A549 (cell line): ENCODE measurements at regions not wholly inside any gene's neighbourhood (a gene's known extent, or its start where the extent isn't known, plus 50 kb on each side); places are given as distances from the start of the nearest gene placed in this dataset.
A peak's percentile ranks its signal among the peaks of the same experiment; 100 is the strongest.

Experiments used
- ATAC-seq, 2 experiments: fragments of 200-7000 bp in 1 of 2; fragments of >200 bp in 1 of 2; cut with Nextera tagmentation in 1 of 2; cut with Tn5 transposase in 1 of 2; 3 replicates each; pipeline versions ENCODE4 v1.8.0 to v1.9.1; 2018 to 2020; ENCODE audit warnings: mild to moderate bottlenecking in 1 of 2, moderate library complexity in 1 of 2
- CTCF ChIA-PET: fragments of 300-600 bp; sonication (Branson Sonifier 250); formaldehyde crosslinking; extraction: SDS; loops from one replicate; lab custom pipeline; 2021; ENCODE audit warnings: antibody characterized with exemption, inconsistent platforms; lab: Yijun Ruan, JAX
- POLR2A ChIA-PET: fragments of 350-600 bp; formaldehyde crosslinking; extraction: SDS; loops from one replicate; lab custom pipeline; 2021; ENCODE audit warnings: antibody characterized with exemption, inconsistent platforms; lab: Yijun Ruan, JAX
- DNase-seq, 2 experiments: peaks; one replicate each; pipeline versions ENCODE4 v3.0.0 to v3.0.0-alpha.2; 2011 to 2016; ENCODE audit warnings: low read depth in 1 of 2, low spot score in 1 of 2
- FAIRE-seq: peaks from 2 replicates; lab custom pipeline; 2011; peaks lifted over from hg19 to GRCh38; lab: Jason Lieb, UNC
- H3K27ac ChIP-seq, 2 experiments: fragments of >200 bp; sonication (Bioruptor Twin); formaldehyde crosslinking; 3 replicates each; pipeline ENCODE4 v1.5.1; 2016 to 2017
- H3K4me1 ChIP-seq: fragments of >200 bp; sonication (Bioruptor Twin); formaldehyde crosslinking; 3 replicates; pipeline ENCODE4 v1.6.1; 2016
- H3K4me2 ChIP-seq: fragments of >200 bp; sonication (Bioruptor Twin); formaldehyde crosslinking; 3 replicates; pipeline ENCODE4 v1.6.1; 2016
- H3K4me3 ChIP-seq: fragments of >200 bp; sonication (Bioruptor Twin); formaldehyde crosslinking; 3 replicates; pipeline ENCODE4 v1.5.1; 2016
- H3K9me3 ChIP-seq: fragments of >200 bp; sonication (Bioruptor Twin); formaldehyde crosslinking; 3 replicates; pipeline ENCODE4 v1.6.1; 2016
- CBX8 ChIP-seq: fragments of 200-600 bp; sonication (generic); IDR thresholded peaks from 2 replicates; pipeline ENCODE4 v1.6.1; 2016
- CHD4 ChIP-seq: fragments of 200-600 bp; sonication (generic); IDR thresholded peaks from 2 replicates; pipeline ENCODE4 v1.6.1; 2016; ENCODE audit warnings: antibody characterized with exemption, mild to moderate bottlenecking, borderline replicate concordance
- EP300 ChIP-seq, 2 experiments: fragments of >200 bp; sonication (Bioruptor Twin); formaldehyde crosslinking; IDR thresholded peaks; 2 replicates in 1 of 2; 3 replicates in 1 of 2; pipeline ENCODE4 v1.6.1; 2016 to 2017
- FOSL2 ChIP-seq, 2 experiments: fragments of 450-650 bp in 1 of 2; fragments of >200 bp in 1 of 2; sonication (Bioruptor Twin) in 1 of 2; formaldehyde crosslinking; IDR thresholded peaks; 2 replicates each; pipeline versions ENCODE4 v1.5.0 to v1.6.1; 2016 to 2020; ENCODE audit warnings: mild to moderate bottlenecking in 1 of 2, moderate library complexity in 1 of 2
- FOXS1 ChIP-seq: fragments of 250-450 bp; sonication (Bioruptor Pico); IDR thresholded peaks from 2 replicates; pipeline ENCODE4 v1.5.0; 2020; ENCODE audit warnings: mild to moderate bottlenecking, moderate library complexity
- HEYL ChIP-seq: fragments of 250-450 bp; sonication (Bioruptor Pico); IDR thresholded peaks from 2 replicates; pipeline ENCODE4 v1.8.0; 2021; ENCODE audit warnings: mild to moderate bottlenecking, moderate library complexity
- HOXB13 ChIP-seq: fragments of 250-450 bp; sonication (Bioruptor Pico); IDR thresholded peaks from 2 replicates; pipeline ENCODE4 v1.5.0; 2020; ENCODE audit warnings: low read depth, mild to moderate bottlenecking, moderate library complexity
- JUN ChIP-seq, 2 experiments: fragments of >200 bp; sonication (Bioruptor Twin); formaldehyde crosslinking; IDR thresholded peaks; 2 replicates in 1 of 2; 3 replicates in 1 of 2; pipeline ENCODE4 v1.6.1; 2016 to 2017
- JUNB ChIP-seq: fragments of >200 bp; sonication (Bioruptor Twin); formaldehyde crosslinking; IDR thresholded peaks from 2 replicates; pipeline ENCODE4 v1.6.1; 2016
- KDM5A ChIP-seq: fragments of 200-600 bp; sonication (generic); IDR thresholded peaks from 2 replicates; pipeline ENCODE4 v1.6.1; 2016; ENCODE audit warnings: antibody characterized with exemption, mild to moderate bottlenecking
- MAFK ChIP-seq: fragments of 450-650 bp; IDR thresholded peaks from 2 replicates; pipeline ENCODE4 v1.6.1; 2014; ENCODE audit not compliant: partially characterized antibody
- MYC ChIP-seq: IDR thresholded peaks from 2 replicates; pipeline ENCODE4 v1.6.1; 2012; ENCODE audit warnings: mild to moderate bottlenecking, inconsistent platforms, low read length, improper control_type of control experiment, borderline replicate concordance
- NFE2L2 ChIP-seq: fragments of 150-350 bp; conservative IDR thresholded peaks from 2 replicates; pipeline ENCODE4 v1.6.1; 2014; ENCODE audit warnings: low read length
- NR3C1 ChIP-seq: fragments of >200 bp; sonication (Bioruptor Twin); formaldehyde crosslinking; IDR thresholded peaks from 3 replicates; pipeline ENCODE4 v1.6.1; 2017
- PHF8 ChIP-seq: fragments of 200-600 bp; sonication (generic); IDR thresholded peaks from 2 replicates; pipeline ENCODE4 v1.6.1; 2016; ENCODE audit warnings: low read depth, mild to moderate bottlenecking, antibody characterized with exemption, moderate library complexity, borderline replicate concordance
- POLR2A ChIP-seq: IDR thresholded peaks from 2 replicates; pipeline ENCODE4 v1.6.1; 2012; ENCODE audit warnings: mild to moderate bottlenecking, low read length
- RAD21 ChIP-seq, 2 experiments: fragments of >200 bp in 1 of 2; sonication (Bioruptor Twin) in 1 of 2; formaldehyde crosslinking in 1 of 2; IDR thresholded peaks in 1 of 2; conservative IDR thresholded peaks in 1 of 2; 2 replicates in 1 of 2; 3 replicates in 1 of 2; pipeline ENCODE4 v1.6.1; 2012 to 2018; ENCODE audit warnings: inconsistent platforms in 1 of 2
- RFX5 ChIP-seq: fragments of 450-650 bp; IDR thresholded peaks from 2 replicates; pipeline ENCODE4 v1.7.1; 2014; ENCODE audit warnings: antibody characterized with exemption, mild to moderate bottlenecking, moderate library complexity
- RNF2 ChIP-seq: fragments of 200-600 bp; sonication (generic); IDR thresholded peaks from 2 replicates; pipeline ENCODE4 v1.6.1; 2016; ENCODE audit warnings: low read depth, mild to moderate bottlenecking, antibody characterized with exemption, moderate library complexity, borderline replicate concordance
- SMC3 ChIP-seq: fragments of >200 bp; sonication (Bioruptor Twin); formaldehyde crosslinking; IDR thresholded peaks from 3 replicates; pipeline ENCODE4 v1.6.1; 2018; ENCODE audit warnings: inconsistent platforms
- ZFP36 ChIP-seq: fragments of 450-650 bp; IDR thresholded peaks from 2 replicates; pipeline ENCODE4 v1.6.1; 2014; ENCODE audit warnings: borderline replicate concordance; ENCODE audit not compliant: partially characterized antibody
- ZNF302 ChIP-seq: fragments of 250-450 bp; sonication (Bioruptor Pico); IDR thresholded peaks from 2 replicates; pipeline ENCODE4 v1.9.0; 2021; ENCODE audit warnings: inconsistent platforms, mild to moderate bottlenecking, moderate library complexity
- ZSCAN20 ChIP-seq: fragments of 250-450 bp; sonication (Bioruptor Pico); IDR thresholded peaks from 2 replicates; pipeline ENCODE4 v1.8.0; 2022; ENCODE audit warnings: mild to moderate bottlenecking, moderate library complexity
- WGBS: methylation state at CpG from one replicate; pipeline ENCODE4 v1.1.6; 2017; ENCODE audit errors: missing lambda C conversion rate; 5-methylcytosine and 5-hydroxymethylcytosine counted together
- TF ChIP-seq, protein P1 (sequence below): fragments of 450-650 bp; IDR thresholded peaks from 2 replicates; pipeline ENCODE4 v1.6.1; 2014; ENCODE audit warnings: antibody characterized with exemption
- TF ChIP-seq, protein P2 (sequence below): IDR thresholded peaks from 2 replicates; pipeline ENCODE4 v1.6.1; 2012
- TF ChIP-seq, protein P3 (sequence below): IDR thresholded peaks from 2 replicates; pipeline ENCODE4 v1.6.1; 2012; ENCODE audit warnings: low read depth, borderline replicate concordance

DNA sequence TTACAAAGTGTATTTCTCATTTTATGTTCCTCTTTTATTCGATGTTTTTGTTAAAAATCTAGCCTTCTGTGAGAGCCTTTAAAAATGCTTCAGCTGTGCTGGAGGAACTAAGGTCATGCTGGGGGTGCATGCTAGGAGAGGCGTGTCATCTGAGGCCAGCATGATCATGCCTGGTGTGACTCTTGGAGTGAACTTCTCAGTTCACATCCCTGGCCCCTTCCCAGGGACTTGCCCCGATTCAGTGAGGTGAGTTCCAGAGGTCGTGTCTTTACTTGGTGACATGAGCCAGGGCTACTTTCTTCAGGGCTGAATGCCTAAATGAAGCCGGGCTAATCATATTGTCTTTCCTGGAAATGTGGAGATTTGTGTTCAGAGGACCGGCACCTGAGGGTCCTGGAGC is 264.9 kb downstream of the MREG start:
- no peak for DNase-seq
- POLR2A ChIA-PET = no interaction called here
- CTCF ChIA-PET = no interaction called here
- Histone ChIP-seq H3K9me3 (no peaks in the 10 kb centered on the region), H3K4me3 (no peak overlapping the region), H3K4me1 (peaks cover 58% of the 10 kb centered on the region), H3K27ac (peak overlapping the region; percentile 27 to 76; a peak in 4 of 6 replicates), H3K4me2 (no peak overlapping the region; the same call in 2 of the 3 replicates)
- WGBS = 61% methylated on average over 6 of the region's 6 CpGs
- no peak for FAIRE-seq
- TF ChIP-seq HOXB13 = no peak
- no peak for TF ChIP-seq RNF2
- TF ChIP-seq HEYL = no peak
- TF ChIP-seq ZNF302 (CRISPR knock-in tag) = no peak
- TF ChIP-seq FOXS1 = no peak
- TF ChIP-seq, protein P1, sequence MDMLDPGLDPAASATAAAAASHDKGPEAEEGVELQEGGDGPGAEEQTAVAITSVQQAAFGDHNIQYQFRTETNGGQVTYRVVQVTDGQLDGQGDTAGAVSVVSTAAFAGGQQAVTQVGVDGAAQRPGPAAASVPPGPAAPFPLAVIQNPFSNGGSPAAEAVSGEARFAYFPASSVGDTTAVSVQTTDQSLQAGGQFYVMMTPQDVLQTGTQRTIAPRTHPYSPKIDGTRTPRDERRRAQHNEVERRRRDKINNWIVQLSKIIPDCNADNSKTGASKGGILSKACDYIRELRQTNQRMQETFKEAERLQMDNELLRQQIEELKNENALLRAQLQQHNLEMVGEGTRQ = no peak
- no peak for TF ChIP-seq EP300 (IDR thresholded peaks at IDR 0.05)
- TF ChIP-seq FOSL2 (IDR thresholded peaks at IDR 0.05) = no peak
- no peak for TF ChIP-seq FOSL2 (CRISPR knock-in tag; IDR thresholded peaks at IDR 0.05)
- ATAC-seq = no peak

DNA sequence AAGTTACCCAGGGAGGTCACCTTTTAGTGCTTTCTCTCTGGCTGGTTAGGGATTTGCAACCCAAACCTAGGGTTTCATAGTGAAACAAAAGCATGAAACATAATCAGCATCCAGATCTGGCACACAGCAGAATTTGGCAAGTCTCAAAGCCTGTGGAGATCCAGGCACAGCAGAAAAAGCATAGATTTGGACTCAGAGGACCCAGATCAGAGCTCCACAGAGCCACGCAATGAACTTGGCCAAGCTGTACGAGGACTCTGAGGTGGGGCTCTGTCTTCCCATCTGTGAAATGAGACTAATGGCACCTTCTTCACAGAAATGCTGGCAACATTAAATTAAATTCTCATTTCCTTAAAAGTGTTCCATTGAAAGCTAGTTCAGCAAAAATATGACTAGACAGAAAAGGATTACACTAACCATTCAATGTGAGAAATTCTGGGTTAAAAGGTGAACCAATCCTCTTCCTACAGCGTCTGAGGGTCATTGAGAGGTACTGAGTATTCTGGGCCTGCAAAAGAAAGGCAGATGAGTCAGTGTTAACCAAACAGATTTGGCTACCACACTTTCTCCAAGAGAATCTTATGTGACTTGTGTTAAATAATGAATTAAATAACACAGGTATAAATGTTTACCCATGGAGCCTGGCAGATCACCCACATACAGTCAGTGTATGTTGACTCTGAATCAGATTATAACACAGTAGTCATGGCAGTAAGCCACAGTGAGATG is 266.3 kb downstream of the MREG start:
- POLR2A ChIA-PET = no interaction called here
- Histone ChIP-seq H3K4me3 (no peak overlapping the region), H3K4me1 (peaks cover 57% of the 10 kb centered on the region), H3K27ac (peak overlapping the region; percentile 65 to 76), H3K9me3 (no peaks in the 10 kb centered on the region), H3K4me2 (peak overlapping the region; percentile 47)
- peak; percentile 41 to 64; a peak in 4 of 6 replicates for ATAC-seq
- FAIRE-seq = no peak
- DNase-seq = peak in 1 of 2 experiments; percentile 60
- CTCF ChIA-PET = interaction anchor here (0.8 to 0.9 kb wide), 2 partner anchors 10 to 82 kb away, joined by 3 to 7 read pairs; no protein-coding TSS in a partner anchor
- 61% methylated on average over 3 of the region's 3 CpGs for WGBS
- no peak for TF ChIP-seq MYC
- TF ChIP-seq MAFK = peak; percentile 66
- TF ChIP-seq CBX8 = no peak
- no peak for TF ChIP-seq RFX5
- TF ChIP-seq PHF8 = no peak
- TF ChIP-seq ZFP36 = no peak
- TF ChIP-seq RAD21 (conservative IDR thresholded peaks at IDR 0.05 in 1 of 2, IDR thresholded peaks at IDR 0.05 in 1 of 2) = no peak
- TF ChIP-seq ZSCAN20 (CRISPR knock-in tag) = no peak
- TF ChIP-seq, protein P2, sequence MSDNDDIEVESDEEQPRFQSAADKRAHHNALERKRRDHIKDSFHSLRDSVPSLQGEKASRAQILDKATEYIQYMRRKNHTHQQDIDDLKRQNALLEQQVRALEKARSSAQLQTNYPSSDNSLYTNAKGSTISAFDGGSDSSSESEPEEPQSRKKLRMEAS = no peak
- TF ChIP-seq SMC3 = no peak
- TF ChIP-seq FOSL2 (IDR thresholded peaks at IDR 0.05) = 0 out of 2 replicates have a peak, but pooled peaks have one; percentile 42
- TF ChIP-seq FOSL2 (CRISPR knock-in tag; IDR thresholded peaks at IDR 0.05) = peak; percentile 38; the same call in 1 of the 2 replicates
- TF ChIP-seq CHD4 = no peak
- TF ChIP-seq NR3C1 = no peak
- TF ChIP-seq NFE2L2 = no peak
- TF ChIP-seq, protein P3, sequence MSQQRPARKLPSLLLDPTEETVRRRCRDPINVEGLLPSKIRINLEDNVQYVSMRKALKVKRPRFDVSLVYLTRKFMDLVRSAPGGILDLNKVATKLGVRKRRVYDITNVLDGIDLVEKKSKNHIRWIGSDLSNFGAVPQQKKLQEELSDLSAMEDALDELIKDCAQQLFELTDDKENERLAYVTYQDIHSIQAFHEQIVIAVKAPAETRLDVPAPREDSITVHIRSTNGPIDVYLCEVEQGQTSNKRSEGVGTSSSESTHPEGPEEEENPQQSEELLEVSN = no peak
- TF ChIP-seq KDM5A = no peak
- peak; percentile 71 for TF ChIP-seq JUNB
- TF ChIP-seq POLR2A = no peak
- no peak for TF ChIP-seq JUN (IDR thresholded peaks at IDR 0.05)
